T-helper 2 cell treated with Interferon-gamma antibody and Interleukin-4, amounts not matched to agents 5 μg/mL and 100 μg/mL, for 36 hours (primary cell): ENCODE measurements at regions not wholly inside any gene's neighbourhood (a gene's known extent, or its start where the extent isn't known, plus 50 kb on each side); places are given as distances from the start of the nearest gene placed in this dataset.
"Not testable (repeated sequence)": the region's sequence is repeated elsewhere in the genome, so short reads cannot be mapped to it uniquely, and the experiment has no call there.

ENCODE experiments used
- DNase-seq: peaks from one replicate; pipeline ENCODE4 v3.0.0; 2021; ENCODE audit warnings: low spot score
- H3K27ac Mint-ChIP-seq: one replicate; pipeline ENCODE4 v1.8.0; 2021; ENCODE audit warnings: mild to moderate bottlenecking, mixed read lengths
- H3K27me3 Mint-ChIP-seq: one replicate; pipeline ENCODE4 v1.8.0; 2021; ENCODE audit warnings: low read depth, mixed read lengths
- H3K36me3 Mint-ChIP-seq: one replicate; pipeline ENCODE4 v1.8.0; 2021; ENCODE audit warnings: low read depth, mixed read lengths
- H3K4me1 Mint-ChIP-seq: one replicate; pipeline ENCODE4 v1.8.0; 2021; ENCODE audit warnings: low read depth, mixed read lengths
- H3K4me3 Mint-ChIP-seq: one replicate; pipeline ENCODE4 v1.8.0; 2022; ENCODE audit warnings: mild to moderate bottlenecking, moderate library complexity, mixed read lengths
- H3K9me3 Mint-ChIP-seq: one replicate; pipeline ENCODE4 v1.8.0; 2021; ENCODE audit warnings: mixed read lengths

DNA sequence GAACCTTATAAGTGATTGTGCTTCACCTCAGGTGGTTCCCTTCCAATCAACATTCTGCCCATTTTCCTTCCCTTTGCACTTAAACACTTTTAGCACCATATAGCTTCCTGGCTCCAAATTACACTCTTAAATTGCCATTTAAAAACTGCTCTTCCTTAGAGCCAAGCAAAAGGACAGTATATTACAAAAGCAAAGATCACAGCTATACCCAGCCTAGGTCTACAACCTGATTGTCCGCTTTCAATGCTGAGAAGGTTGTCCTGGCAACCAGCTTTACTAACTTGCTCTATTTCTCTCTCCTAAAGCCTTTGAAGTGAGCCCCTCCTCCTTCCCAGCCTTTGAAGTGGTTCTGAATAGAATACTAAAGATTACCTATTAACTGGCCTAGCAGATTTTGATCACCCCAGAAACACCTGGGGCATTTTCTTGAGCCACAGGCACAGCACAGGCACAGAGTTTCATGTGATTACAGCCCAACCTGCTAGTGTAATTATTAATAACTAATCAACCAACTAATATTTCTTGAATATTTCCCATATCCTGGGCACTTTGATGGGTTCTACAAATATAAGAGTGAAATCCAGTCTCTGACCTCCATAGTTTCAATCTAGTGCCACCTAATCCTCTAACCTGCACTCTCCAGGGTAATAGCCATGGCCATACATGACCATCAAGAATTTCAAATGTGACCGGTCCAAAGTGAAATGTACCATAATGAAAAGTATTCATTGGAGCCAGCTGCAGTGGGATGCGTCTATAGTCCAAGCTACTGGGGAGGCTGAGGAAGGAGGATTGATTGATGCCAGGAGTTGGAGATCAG lies 63.6 kb upstream of the TRIM24 start:
- no peaks in the 10 kb centered on the region for H3K36me3 Mint-ChIP-seq

DNA sequence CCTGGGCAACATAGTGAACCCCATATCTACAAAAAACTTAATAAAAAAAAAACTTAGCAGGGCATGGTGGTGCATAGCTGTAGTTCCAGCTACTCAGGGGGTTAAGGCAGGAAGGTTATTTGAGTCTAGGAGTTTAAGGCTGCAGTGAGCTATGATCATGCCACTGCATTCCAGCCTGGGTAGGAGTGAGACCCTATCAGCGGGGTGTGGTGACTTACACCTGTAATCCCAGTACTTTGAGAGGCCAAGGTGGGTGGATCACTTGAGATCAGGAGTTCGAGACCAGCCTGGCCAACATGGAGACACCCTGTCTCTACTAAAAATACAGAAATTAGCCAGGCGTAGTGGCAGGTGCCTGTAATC lies 63.0 kb upstream of the TRIM24 start:
- H3K4me1 Mint-ChIP-seq, DNase-seq, H3K27me3 Mint-ChIP-seq, H3K4me3 Mint-ChIP-seq, H3K9me3 Mint-ChIP-seq, H3K36me3 Mint-ChIP-seq, H3K27ac Mint-ChIP-seq: not testable (repeated sequence)

More for the DNA sequence above, 63.6 kb upstream of the TRIM24 start:
- no peak overlapping the region for H3K4me3 Mint-ChIP-seq
- no peak overlapping the region for H3K27ac Mint-ChIP-seq
- DNase-seq, result no peak
- H3K9me3 Mint-ChIP-seq, result no peaks in the 10 kb centered on the region
- no peaks in the 10 kb centered on the region for H3K27me3 Mint-ChIP-seq
- no peaks in the 10 kb centered on the region for H3K4me1 Mint-ChIP-seq

DNA sequence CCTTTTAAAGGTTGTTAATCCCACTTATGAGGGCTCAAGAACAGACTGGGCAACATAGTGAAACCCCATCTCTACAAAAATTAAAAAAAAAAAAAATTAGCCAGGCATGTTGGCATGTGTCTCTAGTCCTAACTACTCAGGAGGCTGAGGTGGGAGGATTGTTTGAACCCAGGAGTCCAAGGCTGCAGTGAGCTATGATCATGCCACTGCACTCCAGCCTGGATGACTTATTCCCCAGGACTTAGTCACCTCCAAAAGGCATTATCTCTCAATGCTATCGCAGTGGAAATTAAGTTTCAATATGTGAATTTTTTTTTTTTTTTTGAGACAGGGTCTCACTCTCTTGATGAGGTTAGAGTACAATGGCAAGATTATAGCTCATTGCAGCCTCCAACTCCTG lies 61.2 kb upstream of the TRIM24 start:
- Mint-ChIP-seq H3K4me1 (no peaks in the 10 kb centered on the region), H3K27ac (no peak overlapping the region), H3K9me3 (no peaks in the 10 kb centered on the region), H3K27me3 (no peaks in the 10 kb centered on the region), H3K4me3 (no peak overlapping the region), H3K36me3 (no peaks in the 10 kb centered on the region)
- DNase-seq, result no peak

DNA sequence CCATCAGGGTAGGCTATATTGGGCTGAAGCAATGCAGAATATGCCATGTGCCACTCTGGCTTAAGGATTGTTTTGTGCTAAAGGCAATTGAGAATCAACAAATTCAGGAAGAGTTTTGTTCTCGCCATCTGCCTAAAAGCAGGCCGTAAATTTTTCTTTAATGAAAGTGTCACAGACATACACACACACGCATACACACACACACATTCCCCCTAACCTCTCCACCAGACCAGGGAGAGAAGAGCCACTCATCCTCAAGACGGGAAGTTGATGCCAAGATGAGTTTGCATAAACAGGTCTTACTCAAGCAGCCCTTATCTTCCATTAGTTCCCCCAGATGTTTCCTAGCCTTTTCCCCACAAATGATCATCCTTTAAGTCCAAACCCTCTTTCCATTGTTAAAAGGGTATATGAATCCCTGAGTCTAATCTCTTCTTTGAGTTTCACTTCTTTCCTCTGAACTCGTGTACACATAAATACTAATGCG lies 59.6 kb upstream of the TRIM24 start:
- H3K27me3 Mint-ChIP-seq, result no peaks in the 10 kb centered on the region
- DNase-seq, result no peak
- no peak overlapping the region for H3K4me3 Mint-ChIP-seq
- H3K4me1 Mint-ChIP-seq, result no peaks in the 10 kb centered on the region
- no peaks in the 10 kb centered on the region for H3K9me3 Mint-ChIP-seq
- H3K36me3 Mint-ChIP-seq, result no peaks in the 10 kb centered on the region
- H3K27ac Mint-ChIP-seq, result no peak overlapping the region

DNA sequence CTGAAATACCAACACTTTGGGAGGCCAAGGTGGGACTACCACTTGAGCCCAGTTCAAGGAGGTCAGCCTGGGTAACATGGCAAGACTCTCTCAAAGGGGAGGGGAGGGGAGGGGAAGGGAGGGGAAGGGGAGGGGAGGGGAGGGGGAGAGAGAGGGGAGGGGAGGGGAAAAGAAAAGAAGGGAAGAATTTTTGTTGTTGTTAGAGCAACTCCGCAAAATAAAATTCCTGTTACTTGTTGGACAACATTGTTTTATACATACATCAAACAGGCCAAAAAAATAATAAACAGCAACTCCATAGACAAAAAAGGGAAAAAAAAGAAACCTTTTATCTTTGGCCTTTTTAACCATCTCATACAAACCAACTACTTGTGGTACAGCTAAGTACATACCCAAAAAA lies 57.3 kb upstream of the TRIM24 start:
- H3K27ac Mint-ChIP-seq, result no peak overlapping the region
- H3K36me3 Mint-ChIP-seq, result no peaks in the 10 kb centered on the region
- no peak for DNase-seq
- H3K27me3 Mint-ChIP-seq, result no peaks in the 10 kb centered on the region
- H3K9me3 Mint-ChIP-seq, result no peaks in the 10 kb centered on the region
- H3K4me1 Mint-ChIP-seq, result no peaks in the 10 kb centered on the region
- H3K4me3 Mint-ChIP-seq, result no peak overlapping the region

DNA sequence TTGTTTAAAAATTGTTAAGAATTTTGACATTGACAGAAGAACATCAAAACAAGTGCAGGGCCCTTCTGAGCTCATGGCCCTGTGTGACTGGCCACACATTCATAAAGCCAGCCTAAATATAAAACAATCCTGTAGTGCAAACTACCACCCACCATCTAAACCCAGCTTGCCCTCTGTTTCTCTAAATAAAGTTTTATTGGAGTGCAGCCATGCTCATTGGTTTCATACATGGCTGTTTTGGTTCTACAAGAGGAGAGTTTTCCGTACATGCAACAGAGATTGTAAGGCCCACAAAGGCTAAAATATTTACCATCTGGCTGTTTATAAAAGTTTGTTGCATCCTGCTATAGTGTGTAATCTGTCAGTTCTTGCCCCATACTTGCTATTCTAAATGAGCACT lies 54.6 kb upstream of the TRIM24 start:
- Mint-ChIP-seq H3K9me3 (no peaks in the 10 kb centered on the region), H3K27ac (no peak overlapping the region), H3K27me3 (peaks cover 2% of the 10 kb centered on the region), H3K4me1 (no peaks in the 10 kb centered on the region), H3K36me3 (no peaks in the 10 kb centered on the region), H3K4me3 (no peak overlapping the region)
- DNase-seq, result no peak

DNA sequence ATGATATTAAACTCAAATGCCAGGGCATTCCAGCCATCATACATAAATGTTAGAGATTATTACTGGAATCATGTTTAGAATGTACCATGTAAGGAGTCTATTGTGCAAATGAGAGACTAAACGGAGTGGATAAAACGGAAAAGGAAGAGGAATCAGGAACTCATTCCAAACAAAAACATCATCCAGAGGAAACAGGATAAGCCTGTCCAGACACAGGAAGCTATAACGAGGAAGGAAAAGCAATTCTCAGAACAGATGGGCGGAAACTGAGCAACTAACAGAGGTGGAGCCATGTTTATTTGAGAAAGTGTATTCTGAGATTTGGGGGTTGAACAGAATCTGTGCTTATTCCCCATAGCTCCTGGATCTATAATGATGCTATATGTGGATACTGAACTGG lies 52.3 kb upstream of the TRIM24 start:
- no peak overlapping the region for H3K4me3 Mint-ChIP-seq
- peaks cover 4% of the 10 kb centered on the region for H3K27me3 Mint-ChIP-seq
- no peaks in the 10 kb centered on the region for H3K9me3 Mint-ChIP-seq
- no peak overlapping the region for H3K27ac Mint-ChIP-seq
- no peaks in the 10 kb centered on the region for H3K4me1 Mint-ChIP-seq
- no peak for DNase-seq
- H3K36me3 Mint-ChIP-seq, result no peaks in the 10 kb centered on the region
